ENCODE measurements at regions not wholly inside any gene's neighbourhood (a gene's known extent, or its start where the extent isn't known, plus 50 kb on each side); places are given as distances from the start of the nearest gene placed in this dataset.

- TF ChIP-seq CTCF (IDR thresholded peaks at IDR 0.05) (no peak), POLR2A (IDR thresholded peaks at IDR 0.05) (no peak)
Observed at GRCh38 chr13:109900741-109901140, 114.4 kb upstream of the IRS2 start.

Data from lower leg skin (tissue), 3 donors.